Loucy (cell line): ENCODE measurements at regions not wholly inside any gene's neighbourhood (a gene's known extent, or its start where the extent isn't known, plus 50 kb on each side); places are given as distances from the start of the nearest gene placed in this dataset.

ENCODE experiments used
- H2AFZ ChIP-seq: fragments of 200-600 bp; sonication (generic); 2 replicates; pipeline ENCODE4 v1.6.0; 2016; ENCODE audit warnings: antibody characterized with exemption, mild to moderate bottlenecking, low read length, moderate library complexity
- H3F3A ChIP-seq: fragments of 200-600 bp; 2 replicates; pipeline ENCODE4 v1.6.0; 2016; ENCODE audit warnings: antibody characterized with exemption, low read depth, mild to moderate bottlenecking
- H3K27me3 ChIP-seq: fragments of 200-600 bp; sonication (generic); 2 replicates; pipeline ENCODE4 v1.6.1; 2014; ENCODE audit warnings: low read length, mild to moderate bottlenecking; ENCODE audit not compliant: insufficient read depth, poor library complexity, severe bottlenecking
- H3K36me3 ChIP-seq: fragments of 200-600 bp; sonication (generic); 2 replicates; pipeline ENCODE4 v1.6.1; 2016; ENCODE audit warnings: low read length; ENCODE audit not compliant: insufficient read depth
- H3K4me1 ChIP-seq: fragments of 200-600 bp; sonication (generic); 2 replicates; pipeline ENCODE4 v1.5.1; 2014; ENCODE audit warnings: low read length, mild to moderate bottlenecking; ENCODE audit not compliant: insufficient read depth, poor library complexity, severe bottlenecking
- H3K4me2 ChIP-seq: fragments of 200-600 bp; sonication (generic); 2 replicates; pipeline ENCODE4 v1.6.0; 2014; ENCODE audit warnings: antibody characterized with exemption, low read length, low read depth, mild to moderate bottlenecking; ENCODE audit not compliant: poor library complexity, severe bottlenecking
- H3K4me3 ChIP-seq: fragments of 200-600 bp; sonication (generic); 2 replicates; pipeline ENCODE4 v1.5.1; 2014; ENCODE audit warnings: low read length, mild to moderate bottlenecking, mixed read lengths; ENCODE audit not compliant: poor library complexity, severe bottlenecking
- H3K79me2 ChIP-seq: fragments of 200-600 bp; sonication (generic); 2 replicates; pipeline ENCODE4 v1.6.1; 2014; ENCODE audit warnings: low read length; ENCODE audit not compliant: insufficient read depth
- H3K9ac ChIP-seq: fragments of 200-600 bp; sonication (generic); 2 replicates; pipeline ENCODE4 v1.6.0; 2014; ENCODE audit warnings: mild to moderate bottlenecking, low read depth, low read length, moderate library complexity; ENCODE audit not compliant: poor library complexity, severe bottlenecking
- H3K9me2 ChIP-seq: fragments of 200-600 bp; sonication (generic); replicated peaks from 2 replicates; pipeline ENCODE4 v1.6.1; 2016; ENCODE audit warnings: low read depth, low read length, mixed read lengths
- H3K9me3 ChIP-seq: fragments of 200-600 bp; sonication (generic); 2 replicates; pipeline ENCODE4 v1.6.1; 2014; ENCODE audit warnings: mild to moderate bottlenecking, antibody characterized with exemption, low read length, low read depth; ENCODE audit not compliant: insufficient read depth
- H4K20me1 ChIP-seq: fragments of 200-600 bp; sonication (generic); 2 replicates; pipeline ENCODE4 v1.6.0; 2014; ENCODE audit warnings: antibody characterized with exemption, low read length, mild to moderate bottlenecking; ENCODE audit not compliant: insufficient read depth, poor library complexity, severe bottlenecking
- EZH2phosphoT487 ChIP-seq: fragments of 200-600 bp; IDR thresholded peaks from 2 replicates; pipeline ENCODE4 v1.6.1; 2018; ENCODE audit warnings: antibody characterized with exemption, mild to moderate bottlenecking, moderate library complexity, borderline replicate concordance
- TF ChIP-seq, protein P1 (sequence below): fragments of 200-600 bp; sonication (generic); conservative IDR thresholded peaks from 2 replicates; pipeline ENCODE4 v1.5.1; 2014; ENCODE audit warnings: mild to moderate bottlenecking, antibody characterized with exemption, low read length

DNA sequence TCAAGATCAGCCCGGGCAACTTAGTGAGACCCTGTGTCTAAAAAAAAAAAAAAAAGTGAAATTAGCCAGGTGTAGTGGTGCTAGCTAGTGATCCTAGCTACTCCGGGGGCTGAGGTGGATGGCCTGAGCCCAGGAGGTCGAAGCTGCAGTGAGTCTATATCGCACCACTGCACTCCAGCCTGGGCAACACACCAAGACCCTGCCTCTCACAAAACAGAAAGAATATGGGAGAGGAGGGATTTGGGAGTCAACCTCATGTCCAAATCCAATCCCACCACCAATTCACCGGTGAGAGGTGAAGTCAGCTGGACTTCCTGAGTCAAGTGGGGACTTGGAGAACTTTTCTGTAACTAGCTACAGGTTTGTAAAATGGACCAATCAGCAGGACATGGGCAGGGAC is 80.5 kb upstream of the MFGE8 start:
- Histone ChIP-seq H3K79me2 (no peaks in the 10 kb centered on the region), H3K9me2 (no peaks in the 10 kb centered on the region), H3K36me3 (no peaks in the 10 kb centered on the region), H2AFZ (no peak overlapping the region), H4K20me1 (no peaks in the 10 kb centered on the region), H3K9me3 (no peaks in the 10 kb centered on the region), H3K4me1 (no peaks in the 10 kb centered on the region), H3K4me3 (no peak overlapping the region), H3F3A (no peaks in the 10 kb centered on the region), H3K27me3 (no peaks in the 10 kb centered on the region), H3K9ac (no peak overlapping the region), H3K4me2 (no peak overlapping the region)
- TF ChIP-seq, protein P1, sequence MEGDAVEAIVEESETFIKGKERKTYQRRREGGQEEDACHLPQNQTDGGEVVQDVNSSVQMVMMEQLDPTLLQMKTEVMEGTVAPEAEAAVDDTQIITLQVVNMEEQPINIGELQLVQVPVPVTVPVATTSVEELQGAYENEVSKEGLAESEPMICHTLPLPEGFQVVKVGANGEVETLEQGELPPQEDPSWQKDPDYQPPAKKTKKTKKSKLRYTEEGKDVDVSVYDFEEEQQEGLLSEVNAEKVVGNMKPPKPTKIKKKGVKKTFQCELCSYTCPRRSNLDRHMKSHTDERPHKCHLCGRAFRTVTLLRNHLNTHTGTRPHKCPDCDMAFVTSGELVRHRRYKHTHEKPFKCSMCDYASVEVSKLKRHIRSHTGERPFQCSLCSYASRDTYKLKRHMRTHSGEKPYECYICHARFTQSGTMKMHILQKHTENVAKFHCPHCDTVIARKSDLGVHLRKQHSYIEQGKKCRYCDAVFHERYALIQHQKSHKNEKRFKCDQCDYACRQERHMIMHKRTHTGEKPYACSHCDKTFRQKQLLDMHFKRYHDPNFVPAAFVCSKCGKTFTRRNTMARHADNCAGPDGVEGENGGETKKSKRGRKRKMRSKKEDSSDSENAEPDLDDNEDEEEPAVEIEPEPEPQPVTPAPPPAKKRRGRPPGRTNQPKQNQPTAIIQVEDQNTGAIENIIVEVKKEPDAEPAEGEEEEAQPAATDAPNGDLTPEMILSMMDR: no peak
- TF ChIP-seq EZH2phosphoT487: no peak

DNA sequence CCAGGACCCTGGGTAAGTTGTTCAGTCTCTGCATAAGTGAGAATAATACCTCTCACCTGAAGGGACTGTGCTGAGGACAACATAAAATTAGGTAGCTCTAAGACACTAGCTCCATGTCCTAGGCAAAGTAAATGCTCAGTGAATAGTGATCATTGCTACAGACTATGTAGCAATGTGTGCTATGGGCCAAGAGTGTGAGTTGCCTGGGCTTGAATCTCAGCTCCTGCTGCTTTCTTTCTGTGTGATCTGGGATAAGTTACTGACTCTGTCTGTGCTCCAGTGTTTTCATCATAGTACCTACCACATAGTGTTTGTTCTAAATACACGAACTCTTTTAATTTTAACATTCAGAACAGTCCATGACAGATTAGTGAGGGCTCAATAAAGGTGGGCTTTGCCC is 81.1 kb upstream of the MFGE8 start:
- Histone ChIP-seq H3K4me2 (no peak overlapping the region), H2AFZ (no peak overlapping the region)

DNA sequence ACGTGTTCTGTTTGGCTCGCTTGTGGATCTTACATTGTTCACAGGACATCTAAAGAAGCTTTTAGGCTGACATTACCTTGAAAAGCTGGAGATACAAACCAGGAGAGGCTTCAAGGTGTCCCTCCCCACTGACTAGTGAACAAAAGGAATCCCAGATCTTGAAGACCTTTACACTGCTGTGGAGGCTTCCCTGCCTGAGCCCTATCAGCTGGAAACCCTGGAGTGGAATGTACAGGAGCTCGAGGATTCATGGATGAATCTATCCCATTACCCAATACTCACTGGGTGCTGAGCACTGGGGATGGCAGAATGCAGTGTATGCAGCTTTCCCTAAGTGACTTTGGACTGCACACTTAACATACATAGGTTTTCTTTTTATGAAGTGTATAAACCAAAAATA is 82.3 kb upstream of the MFGE8 start:
- no peaks in the 10 kb centered on the region for H3K4me1 ChIP-seq
- H3K9me2 ChIP-seq: no peaks in the 10 kb centered on the region
- H3K79me2 ChIP-seq: no peaks in the 10 kb centered on the region
- no peak overlapping the region for H2AFZ ChIP-seq
- H3K4me3 ChIP-seq: no peak overlapping the region
- no peaks in the 10 kb centered on the region for H3K9me3 ChIP-seq
- no peaks in the 10 kb centered on the region for H3F3A ChIP-seq
- H3K27me3 ChIP-seq: no peaks in the 10 kb centered on the region
- no peaks in the 10 kb centered on the region for H3K36me3 ChIP-seq
- no peak overlapping the region for H3K9ac ChIP-seq
- H3K4me2 ChIP-seq: no peak overlapping the region
- H4K20me1 ChIP-seq: no peaks in the 10 kb centered on the region
- TF ChIP-seq, protein P1: no peak
- TF ChIP-seq EZH2phosphoT487: no peak

More for the DNA sequence above, 81.1 kb upstream of the MFGE8 start:
- Histone ChIP-seq H3K4me1 (no peaks in the 10 kb centered on the region), H4K20me1 (no peaks in the 10 kb centered on the region), H3K4me3 (no peak overlapping the region), H3K27me3 (no peaks in the 10 kb centered on the region), H3F3A (no peaks in the 10 kb centered on the region), H3K36me3 (no peaks in the 10 kb centered on the region), H3K9me2 (no peaks in the 10 kb centered on the region), H3K79me2 (no peaks in the 10 kb centered on the region), H3K9ac (no peak overlapping the region), H3K9me3 (no peaks in the 10 kb centered on the region)
- TF ChIP-seq EZH2phosphoT487: no peak
- TF ChIP-seq, protein P1: no peak
